HG02759 (cell line): ENCODE measurements at regions not wholly inside any gene's neighbourhood (a gene's known extent, or its start where the extent isn't known, plus 50 kb on each side); places are given as distances from the start of the nearest gene placed in this dataset.
A peak's percentile ranks its signal among the peaks of the same experiment; 100 is the strongest.
"Not testable (repeated sequence)": the region's sequence is repeated elsewhere in the genome, so short reads cannot be mapped to it uniquely, and the experiment has no call there.

Experiments
- ATAC-seq: cut with Tn5 transposase; IDR thresholded peaks from one replicate; pipeline ENCODE4 v1.9.1; 2021; ENCODE audit warnings: mild to moderate bottlenecking, moderate library complexity; ENCODE audit not compliant: unreplicated experiment

DNA sequence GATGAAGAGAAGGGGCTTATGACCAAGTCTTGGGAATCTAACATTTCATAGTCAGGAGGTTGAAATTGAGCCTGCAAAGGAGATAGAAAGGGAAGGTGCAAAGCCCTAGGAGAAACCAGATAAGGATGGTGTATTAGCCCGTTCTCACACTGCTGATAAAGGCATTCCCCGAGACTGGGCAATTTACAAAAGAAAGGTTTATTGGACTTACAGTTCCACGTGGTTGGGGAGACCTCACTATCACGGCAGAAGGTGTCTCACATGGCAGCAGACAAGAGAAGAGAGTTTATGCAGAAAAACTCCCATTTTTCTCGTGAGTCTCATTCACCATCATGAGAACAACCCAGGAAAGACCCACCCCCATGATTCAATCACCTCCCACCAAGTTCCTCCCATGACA is 129.5 kb upstream of the LNX1 start:
- ATAC-seq: no peak

DNA sequence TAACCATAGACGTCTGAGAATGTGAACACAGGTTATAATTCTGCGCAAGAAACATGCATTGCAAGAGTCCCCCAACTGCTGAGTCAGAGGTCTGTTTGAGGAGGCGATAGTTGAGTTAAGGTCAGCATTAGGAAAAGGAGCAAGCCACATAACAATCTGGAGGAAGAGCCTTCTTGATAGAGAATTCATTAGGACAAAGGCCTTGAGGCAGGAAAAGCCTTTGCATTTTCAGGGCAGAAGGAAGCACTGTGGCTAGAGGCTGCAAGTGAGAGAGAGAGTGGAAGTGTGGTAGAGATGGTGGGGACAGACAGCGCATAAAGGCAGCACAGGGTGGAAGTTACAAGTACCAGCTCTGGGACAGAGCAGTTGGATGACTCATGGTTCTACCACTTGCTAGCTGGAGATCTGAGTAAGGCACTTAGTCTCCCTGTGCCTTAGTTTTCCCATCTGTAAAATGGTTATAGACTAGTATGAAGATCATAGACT is 125.8 kb upstream of the LNX1 start:
- ATAC-seq: no peak

DNA sequence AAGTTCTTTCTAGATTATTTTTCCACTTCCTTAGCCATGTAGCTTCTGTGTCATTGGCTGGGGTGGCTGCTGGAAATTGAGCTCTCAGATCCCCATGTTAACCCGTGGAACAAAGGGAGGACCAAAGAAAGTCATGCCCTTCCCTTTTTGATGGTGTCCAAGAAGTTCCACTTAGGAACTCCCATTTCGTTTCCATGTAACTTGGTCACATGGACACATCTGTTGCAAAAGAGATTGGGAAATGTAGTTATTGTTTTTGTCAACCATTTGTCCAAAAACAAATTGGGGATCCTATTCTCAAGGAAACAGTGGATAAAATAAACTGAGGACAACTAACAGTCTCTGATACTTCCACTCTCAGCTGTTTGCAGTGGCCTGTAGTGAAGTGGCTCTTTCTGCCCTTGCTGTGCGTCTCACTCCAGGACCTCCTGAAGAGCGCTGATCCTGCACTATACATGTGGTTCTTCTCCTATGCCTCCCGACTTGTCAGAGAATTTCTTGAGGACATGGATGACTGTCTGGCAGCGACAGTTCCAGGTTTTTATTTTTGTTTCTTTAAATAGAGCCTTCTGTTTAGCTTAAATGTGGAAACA is 125.3 kb upstream of the LNX1 start:
- ATAC-seq: no peak

DNA sequence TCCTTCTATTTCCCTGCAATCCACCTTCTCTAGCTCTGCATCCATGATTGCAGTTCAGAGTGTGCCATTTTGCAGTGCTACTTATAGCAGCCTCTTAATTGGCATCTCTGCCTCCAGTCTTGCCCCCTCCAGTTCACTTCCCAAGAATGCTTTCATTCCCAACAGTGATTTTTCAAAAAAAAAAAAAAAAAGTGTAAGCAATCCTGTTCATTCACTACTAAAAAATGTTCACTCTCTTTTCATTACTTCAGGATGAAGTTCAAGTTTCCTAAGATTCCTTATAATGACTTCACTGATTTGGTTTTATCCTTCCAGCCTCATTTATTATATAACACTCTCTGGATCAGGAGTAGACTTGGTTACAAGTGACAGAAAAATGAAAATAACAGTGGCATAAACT is 124.7 kb upstream of the LNX1 start:
- ATAC-seq: no peak

DNA sequence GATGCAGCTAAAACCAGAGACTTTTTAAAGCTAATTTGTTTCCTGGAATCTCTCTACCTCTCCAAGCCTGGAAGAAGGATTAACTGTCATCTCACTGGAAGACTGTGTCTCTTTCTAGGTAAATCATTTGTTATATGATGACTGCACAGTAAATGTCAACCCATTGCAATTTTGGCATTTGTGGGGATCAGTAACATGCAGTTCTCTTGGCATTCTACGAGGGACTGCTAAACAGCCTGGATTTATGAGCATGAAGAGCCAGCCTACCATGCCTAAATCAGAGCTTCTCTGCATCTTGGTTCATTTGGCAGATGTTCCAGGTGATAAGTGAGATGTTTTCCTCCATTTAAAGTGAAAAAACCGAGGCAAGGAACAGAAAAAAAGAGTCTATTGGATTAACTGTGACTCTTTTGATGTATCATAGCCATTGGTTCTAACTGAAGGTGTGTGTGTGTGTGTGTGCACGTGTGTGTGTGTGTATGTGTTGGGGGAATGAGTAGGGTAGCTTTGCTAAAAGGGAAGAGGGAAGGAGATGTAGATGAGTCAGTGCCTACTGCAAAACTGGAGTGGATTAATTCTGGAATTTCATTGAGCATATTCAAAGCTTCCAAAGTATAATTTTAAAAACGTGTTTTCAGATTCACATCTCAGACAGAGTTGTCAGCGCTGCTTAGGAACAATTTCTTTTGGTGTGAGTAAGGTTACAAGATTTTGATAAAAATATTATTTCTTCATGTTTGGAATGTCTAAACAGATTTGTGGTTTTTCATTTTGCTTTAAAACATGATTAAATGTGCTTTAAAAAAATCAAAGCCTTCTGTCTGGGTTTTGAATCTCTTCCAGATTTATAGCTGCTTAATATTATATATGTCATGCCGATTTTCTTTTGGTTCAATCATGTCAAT is 123.2 kb upstream of the LNX1 start:
- ATAC-seq: no peak

DNA sequence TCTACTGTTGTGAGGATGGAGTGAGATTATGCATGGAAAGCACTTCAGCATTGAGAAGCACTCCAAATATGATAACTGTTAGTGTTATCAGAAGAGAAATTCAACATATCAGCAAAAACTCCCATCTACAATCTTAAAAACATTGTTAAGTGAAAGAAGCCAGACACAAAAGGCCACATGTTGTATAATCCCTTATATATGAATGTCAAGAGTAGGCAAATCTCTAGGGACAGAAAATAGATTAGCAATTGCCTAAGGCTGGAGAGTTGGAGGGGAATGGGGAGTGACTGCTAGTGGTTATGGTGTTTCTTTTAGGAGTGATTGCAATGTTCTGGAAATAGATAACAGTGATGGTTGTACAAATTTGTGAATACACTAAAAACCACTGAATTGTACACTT is 122.5 kb upstream of the LNX1 start:
- ATAC-seq: no peak

DNA sequence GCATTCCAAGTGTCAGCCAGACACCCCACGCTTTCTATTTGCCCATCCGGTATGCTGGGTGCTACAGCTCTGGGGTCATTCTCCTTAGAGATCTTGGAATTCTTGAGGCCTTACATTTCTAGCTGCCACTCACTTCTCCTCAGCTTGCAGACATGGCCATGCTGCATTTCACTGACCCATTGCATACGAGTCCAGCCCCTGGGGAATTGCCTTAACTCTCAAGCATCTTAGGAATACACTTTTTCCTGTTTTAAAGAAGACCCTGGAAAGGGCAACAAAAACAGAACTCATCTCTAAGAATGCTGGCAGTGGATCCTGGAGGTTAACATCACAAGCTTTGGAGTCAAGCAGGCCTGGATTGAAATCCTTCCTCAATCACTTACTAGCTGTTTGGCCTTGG is 122.0 kb upstream of the LNX1 start:
- ATAC-seq: no peak

DNA sequence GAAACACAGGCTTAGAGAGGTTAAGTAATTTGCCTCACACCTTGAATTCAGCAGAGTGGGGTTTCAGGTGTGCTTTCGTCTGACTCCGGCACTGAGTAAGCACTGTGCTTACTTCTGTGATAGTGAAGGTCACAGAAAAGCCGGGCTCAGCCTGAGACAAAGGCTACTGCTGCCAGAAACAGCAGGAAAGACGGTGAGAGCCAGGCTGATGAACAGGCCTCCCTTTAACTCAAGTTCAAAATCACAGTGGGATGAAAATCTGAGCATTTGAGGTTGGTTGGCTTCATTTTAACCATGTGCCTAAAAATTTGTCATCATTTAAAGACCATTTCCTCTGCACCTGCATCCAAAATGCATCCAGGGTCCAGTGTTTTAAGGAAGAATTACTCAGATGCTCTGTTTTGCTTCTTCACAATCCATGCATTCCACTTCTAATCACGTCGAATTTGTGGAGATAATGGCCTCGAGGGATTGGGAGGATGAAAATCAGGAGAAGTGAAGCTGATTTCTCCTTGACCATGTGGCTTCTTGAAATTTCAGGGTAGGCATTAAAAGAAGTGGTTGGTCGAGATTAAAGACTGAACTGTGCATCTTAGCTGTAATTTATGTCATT is 121.2 kb upstream of the LNX1 start:
- ATAC-seq: no peak

DNA sequence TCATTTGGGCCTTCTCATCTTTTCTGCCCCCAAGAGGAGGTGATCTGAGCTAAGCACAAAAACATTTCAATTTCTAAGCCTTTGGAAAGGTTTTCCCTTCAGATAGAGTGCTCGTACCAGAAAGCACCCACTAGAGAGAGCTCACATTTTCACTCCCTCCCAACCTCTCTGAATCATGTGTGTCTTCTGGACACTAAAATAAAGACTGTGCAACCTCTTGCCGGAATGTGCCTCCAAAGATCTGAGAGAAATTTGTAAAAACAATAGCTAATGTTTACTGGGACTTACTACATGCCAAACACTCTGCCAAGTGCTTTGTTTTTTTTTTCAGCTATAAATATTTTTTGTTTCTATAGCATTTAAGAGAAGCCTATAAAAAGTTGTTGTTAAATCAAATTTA is 120.6 kb upstream of the LNX1 start:
- ATAC-seq: no peak

DNA sequence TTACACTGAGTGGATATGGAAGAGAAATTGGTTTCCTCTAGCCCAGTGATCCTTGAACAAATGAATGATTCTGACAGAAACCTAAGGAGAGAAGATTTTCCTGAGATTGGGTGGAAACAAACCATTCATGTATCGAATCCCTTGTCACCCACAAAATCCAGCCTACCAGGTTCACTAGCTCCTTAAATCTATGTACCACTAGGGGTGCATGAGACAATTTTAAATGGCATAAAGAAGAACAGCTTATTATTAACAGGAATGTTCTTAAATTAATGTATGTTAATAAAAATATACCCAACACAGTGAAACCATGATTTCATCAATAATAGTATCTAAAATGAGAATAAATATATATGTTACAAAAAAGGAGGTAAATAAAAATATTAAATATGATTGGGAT is 118.4 kb upstream of the LNX1 start:
- ATAC-seq: no peak

DNA sequence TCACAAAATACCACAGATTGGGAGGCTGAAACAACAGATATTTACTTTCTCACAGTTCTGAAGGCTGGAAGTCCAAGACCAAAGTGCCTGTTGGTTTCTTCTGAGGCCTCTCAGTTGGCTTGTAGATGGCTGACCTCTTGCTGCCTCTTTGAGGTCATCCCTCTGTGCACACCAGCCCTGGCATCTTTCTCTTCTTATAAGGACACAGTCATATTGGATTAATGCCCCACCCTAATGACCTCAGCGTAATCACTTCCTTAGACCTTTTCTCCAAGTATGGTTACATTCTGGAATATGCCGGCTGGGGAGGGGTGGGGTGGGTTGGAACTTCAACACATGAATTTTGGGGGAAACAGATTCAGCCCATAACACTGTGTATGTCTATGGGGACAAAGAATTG is 116.2 kb upstream of the LNX1 start:
- no peak for ATAC-seq

DNA sequence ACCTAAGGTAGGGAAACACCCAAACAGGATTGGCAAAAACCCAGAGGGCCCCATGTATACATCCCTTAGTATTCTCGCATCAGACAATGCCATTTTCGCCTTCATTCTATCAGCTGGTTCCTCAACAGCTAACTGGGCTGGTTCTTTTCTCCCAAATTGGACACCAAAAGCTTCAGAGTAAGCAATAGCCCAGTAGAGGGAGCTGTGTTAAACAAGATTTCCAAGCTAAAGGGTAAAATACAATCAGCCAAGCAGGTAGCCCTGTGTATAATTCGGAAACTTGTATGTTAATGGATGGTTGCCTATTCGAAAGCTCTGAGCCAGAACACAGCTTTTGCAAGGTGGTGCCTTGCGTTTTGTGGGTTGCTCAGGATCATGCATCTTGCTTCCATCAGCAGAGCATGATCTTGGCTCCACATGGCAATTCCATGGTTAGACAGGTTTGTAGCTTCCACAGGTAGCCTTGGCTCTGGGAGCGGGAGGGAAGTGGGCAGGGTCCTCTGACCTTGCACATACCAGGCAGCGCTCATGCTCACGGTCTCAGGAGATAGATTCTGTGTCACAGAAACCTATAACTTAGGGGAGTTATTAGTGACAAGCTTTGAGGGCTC is 115.2 kb upstream of the LNX1 start:
- peak; percentile 15 for ATAC-seq

DNA sequence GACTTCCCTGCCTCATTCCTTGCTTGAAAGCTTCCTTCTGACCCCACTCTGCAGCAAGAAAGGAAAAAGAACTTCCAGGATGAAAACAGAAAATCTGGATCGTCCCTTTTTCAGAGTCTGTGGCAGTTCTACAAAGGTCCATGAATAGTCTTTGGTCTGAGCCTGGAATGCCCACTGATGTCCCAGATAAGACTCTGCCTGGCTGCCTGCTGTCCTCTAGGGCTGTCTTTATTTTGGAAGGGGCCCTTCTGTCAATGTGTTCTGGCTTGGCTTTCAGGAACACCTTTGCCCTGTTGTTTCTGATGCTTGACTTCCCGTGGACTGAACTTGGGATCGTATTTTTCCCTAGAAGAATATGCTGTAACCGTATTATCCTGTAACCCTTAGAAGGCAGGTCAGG is 114.7 kb upstream of the LNX1 start:
- no peak for ATAC-seq

DNA sequence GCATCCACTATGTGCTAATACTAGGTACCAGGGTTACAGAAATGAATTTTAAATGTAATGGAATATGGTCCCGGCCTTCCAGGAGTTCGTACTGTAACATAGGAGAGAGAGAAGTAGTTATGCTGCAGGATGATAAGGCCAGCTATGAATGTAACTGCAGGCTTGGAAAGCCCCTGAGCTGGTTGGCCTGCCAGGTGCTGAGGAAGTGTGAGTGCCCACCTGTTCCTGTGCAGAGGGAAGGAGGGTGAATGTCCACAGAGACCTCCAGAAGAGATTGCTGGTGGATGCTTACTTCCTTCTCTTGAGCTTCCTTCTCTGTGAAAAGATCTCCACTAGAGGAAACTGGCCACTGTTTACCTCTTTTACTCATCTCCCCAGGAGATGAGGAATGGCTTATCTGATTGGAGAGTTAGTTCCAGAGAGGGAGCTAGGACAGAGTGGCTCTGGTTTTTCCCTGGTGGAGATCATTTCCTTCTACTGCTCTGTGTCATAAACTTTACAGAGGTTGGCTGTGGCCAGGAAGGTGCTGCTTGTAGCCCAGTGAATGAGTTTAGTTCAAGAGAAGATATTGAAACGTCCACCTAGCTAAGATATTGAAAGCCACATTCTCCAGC is 114.0 kb upstream of the LNX1 start:
- ATAC-seq: peak; percentile 40

DNA sequence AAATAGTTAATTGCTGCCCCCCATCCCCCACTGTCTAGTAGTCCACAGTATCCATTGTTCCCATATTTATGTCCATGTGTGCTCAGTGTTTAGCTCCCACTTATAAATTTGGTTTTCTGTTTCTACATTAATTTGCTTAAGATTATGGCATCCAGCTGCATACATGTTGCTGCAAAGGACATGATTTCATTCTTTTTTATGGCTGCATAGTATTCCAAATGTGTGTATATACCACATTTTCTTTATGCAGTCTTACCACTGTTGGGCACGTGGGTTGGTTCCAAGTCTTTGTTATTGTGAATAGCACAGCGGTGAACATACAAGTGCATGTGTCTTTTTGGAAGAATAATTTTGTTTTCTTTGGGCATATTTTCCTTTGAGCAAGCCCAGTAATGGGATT is 113.0 kb upstream of the LNX1 start:
- ATAC-seq: no peak

DNA sequence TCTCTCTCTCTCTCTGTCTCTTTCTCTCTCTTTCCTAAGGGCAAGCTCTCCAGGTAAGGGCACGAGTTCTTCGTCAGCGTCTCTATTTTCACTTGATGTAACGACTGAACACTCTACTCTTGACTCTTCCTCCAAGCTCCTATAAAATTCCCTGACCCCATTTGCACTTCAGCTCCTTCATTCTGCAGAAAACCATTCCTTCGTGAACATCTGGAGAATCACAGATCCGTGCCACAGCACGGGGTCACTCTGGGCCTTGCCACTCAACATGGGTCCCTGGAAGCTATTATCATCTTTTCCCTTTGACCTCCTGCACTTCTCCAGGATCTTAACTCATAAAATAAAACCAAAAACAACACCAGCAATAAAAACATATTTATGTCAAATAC is 112.0 kb upstream of the LNX1 start:
- ATAC-seq: no peak

DNA sequence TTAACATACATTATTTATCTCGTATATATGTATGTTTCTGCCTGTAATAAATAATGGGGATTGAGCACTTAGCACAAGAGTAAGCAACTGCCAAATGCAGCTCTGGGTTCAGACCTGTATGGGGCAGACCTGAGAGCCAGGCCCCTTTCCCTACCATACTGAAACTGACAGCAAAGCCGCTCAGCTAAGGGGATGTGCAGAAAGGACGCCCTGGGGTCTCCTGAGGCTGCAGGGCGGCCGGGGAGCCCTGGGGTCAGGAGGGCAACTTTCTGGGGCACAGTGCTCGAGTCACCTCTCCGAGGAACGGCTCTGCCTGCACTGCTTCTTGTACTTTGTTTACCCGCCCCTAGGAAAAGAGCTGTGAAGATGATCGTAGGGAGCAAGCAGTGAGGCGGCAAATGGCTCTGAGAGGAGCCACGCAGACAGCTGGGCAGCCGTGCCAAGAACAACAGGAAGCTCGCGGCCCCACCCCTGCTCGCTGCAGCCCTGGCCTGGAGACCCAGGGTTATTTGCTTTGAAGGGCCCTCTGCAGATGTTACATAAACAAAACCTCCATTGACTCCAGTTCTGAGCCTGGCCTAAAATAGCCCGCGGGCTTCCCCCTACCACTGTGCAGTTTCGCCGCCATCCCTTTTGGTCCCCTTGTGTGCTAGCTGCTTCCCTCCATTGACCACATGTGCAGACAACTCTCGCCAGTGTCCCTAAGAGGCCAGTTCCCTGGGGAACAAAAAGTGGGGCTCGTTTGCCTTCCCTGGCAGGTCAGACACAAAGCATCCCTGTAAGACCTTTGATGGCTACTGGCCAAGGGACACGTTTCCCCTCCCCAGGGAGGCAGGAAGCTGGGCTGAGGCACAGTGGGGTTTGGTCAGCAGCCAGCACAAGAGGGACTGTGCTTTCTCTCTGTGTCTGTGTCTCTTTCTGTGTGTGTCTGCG is 111.3 kb upstream of the LNX1 start:
- peak; percentile 77 for ATAC-seq

DNA sequence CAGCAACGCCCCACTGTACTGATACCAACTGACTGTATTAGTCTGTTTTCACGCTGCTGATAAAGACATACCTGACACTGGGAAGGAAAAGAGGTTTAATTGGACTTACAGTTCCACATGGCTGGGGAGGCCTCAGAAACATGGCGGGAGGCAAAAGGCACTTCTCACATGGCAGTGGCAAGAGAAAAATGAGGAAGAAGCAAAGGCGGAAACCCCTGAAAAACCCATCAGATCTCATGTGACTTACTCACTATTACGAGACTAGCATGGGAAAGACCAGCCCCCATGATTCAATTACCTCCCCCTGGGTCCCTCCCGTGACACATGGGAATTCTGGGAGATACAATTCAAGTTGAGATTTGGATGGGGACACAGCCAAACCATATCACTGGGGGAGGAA is 110.0 kb upstream of the LNX1 start:
- not testable (repeated sequence) for ATAC-seq

DNA sequence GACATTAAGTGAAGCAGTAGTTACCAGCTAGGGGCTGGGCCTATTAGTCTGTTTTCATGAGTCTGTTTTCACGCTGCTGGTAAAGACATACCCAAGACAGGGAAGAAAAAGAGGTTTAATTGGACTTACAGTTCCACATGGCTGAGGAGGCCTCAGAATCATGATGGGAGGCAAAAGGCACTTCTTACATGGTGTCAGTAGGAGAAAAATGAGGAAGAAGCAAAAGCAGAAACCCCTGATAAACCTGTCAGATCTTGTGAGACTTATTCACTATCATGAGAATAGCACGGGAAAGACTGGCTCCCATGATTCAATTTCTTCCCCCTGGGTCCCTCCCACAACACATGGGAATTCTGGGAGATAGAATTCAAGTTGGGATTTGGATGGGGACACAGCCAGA is 108.0 kb upstream of the LNX1 start:
- ATAC-seq: not testable (repeated sequence)

DNA sequence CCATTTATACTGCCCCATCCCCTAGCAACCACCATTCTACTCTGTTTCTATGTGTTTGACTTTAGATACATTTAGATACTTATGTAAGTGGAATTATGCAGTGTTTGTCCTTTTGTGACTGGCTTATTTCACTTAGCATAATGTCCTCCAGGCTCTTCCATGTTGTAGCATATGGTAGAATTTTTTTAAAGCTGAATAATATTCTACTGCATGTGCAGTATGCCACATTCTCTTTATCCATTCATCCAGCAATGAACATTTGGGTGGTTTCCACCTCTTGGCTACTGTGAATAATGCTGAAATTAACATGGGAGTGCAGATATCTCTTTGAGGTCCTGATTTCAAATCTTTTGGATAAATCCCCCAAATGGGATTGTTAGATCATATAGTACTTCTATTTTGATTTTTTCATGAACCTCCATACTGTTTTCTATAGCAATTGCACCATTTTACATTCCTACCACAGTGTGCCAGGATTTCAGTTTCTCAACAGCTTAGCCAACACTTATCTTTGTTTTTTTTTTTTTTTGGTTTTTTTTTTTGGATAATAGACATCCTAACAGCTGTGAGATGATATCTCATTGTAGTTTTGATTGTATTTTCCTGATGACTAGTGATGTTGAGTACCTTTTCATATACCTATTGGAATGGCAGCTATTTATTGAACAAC is 105.9 kb upstream of the LNX1 start:
- no peak for ATAC-seq
